ENCODE measurements at regions not wholly inside any gene's neighbourhood (a gene's known extent, or its start where the extent isn't known, plus 50 kb on each side); places are given as distances from the start of the nearest gene placed in this dataset.
"Not testable (repeated sequence)": the region's sequence is repeated elsewhere in the genome, so short reads cannot be mapped to it uniquely, and the experiment has no call there.

DNA sequence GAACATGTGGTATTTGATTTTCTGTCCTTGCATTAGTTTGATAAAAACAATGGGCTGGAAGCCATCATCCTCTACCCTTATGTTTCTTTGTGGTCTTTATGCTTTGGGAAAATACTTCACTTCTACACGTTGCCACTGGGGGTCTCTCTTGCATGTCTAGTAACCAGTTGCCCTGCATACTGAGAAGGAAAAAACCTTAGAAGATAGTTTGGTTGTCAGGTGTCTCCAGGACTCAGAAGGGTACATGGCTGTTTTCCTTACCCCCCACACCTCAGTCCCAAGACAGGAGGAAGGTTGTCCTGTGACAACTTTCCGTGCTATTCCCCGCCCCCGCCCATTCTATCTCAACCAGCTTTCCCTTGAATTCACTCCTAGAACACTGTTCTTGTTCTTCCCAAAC, 62.1 kb upstream of the LANCL3 start:
- TF ChIP-seq, protein P1, sequence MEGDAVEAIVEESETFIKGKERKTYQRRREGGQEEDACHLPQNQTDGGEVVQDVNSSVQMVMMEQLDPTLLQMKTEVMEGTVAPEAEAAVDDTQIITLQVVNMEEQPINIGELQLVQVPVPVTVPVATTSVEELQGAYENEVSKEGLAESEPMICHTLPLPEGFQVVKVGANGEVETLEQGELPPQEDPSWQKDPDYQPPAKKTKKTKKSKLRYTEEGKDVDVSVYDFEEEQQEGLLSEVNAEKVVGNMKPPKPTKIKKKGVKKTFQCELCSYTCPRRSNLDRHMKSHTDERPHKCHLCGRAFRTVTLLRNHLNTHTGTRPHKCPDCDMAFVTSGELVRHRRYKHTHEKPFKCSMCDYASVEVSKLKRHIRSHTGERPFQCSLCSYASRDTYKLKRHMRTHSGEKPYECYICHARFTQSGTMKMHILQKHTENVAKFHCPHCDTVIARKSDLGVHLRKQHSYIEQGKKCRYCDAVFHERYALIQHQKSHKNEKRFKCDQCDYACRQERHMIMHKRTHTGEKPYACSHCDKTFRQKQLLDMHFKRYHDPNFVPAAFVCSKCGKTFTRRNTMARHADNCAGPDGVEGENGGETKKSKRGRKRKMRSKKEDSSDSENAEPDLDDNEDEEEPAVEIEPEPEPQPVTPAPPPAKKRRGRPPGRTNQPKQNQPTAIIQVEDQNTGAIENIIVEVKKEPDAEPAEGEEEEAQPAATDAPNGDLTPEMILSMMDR (IDR thresholded peaks at IDR 0.05): peak in 1 of 2 donors; percentile 51
- H3K36me3 ChIP-seq: no peaks in the 10 kb centered on the region
- no peaks in the 10 kb centered on the region for H3K4me1 ChIP-seq
- H3K27ac ChIP-seq: no peak overlapping the region
- H3K4me3 ChIP-seq: no peak overlapping the region
- DNase-seq (ENCODE audit: low spot score): no peak
- H3K9me3 ChIP-seq: no peaks in the 10 kb centered on the region
- H3K27me3 ChIP-seq: no peaks in the 10 kb centered on the region

GRCh38 chrX:37516512-37516911, 54.9 kb upstream of the LANCL3 start:
- DNase-seq (ENCODE audit: low spot score): not testable (repeated sequence)

DNA sequence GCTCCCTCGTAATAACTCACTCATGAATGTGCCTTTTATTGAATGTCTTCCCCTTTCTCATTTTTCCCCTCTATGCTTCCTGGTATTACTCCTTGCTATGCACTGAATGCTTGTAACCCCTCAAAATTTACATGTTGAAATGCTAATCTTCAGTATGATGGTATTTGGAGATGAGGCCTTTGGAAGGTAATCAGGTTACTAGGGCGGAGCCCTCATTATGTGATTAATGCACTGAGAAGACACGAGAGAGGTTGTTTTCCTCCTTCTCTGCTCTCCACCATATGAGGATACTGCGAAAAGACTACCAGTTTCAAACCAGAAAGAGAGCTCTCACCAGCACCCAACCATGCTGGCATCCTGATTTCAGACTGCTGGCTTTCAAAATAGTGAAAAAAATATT, 52.2 kb upstream of the LANCL3 start:
- not testable (repeated sequence) for H3K27me3 ChIP-seq; H3K9me3 ChIP-seq; H3K4me1 ChIP-seq; H3K27ac ChIP-seq; H3K36me3 ChIP-seq; H3K4me3 ChIP-seq; DNase-seq (ENCODE audit: low spot score)

More at GRCh38 chrX:37516512-37516911, 54.9 kb upstream of the LANCL3 start:
- not testable (repeated sequence) for H3K36me3 ChIP-seq, H3K4me1 ChIP-seq, H3K27me3 ChIP-seq, H3K9me3 ChIP-seq, H3K4me3 ChIP-seq, H3K27ac ChIP-seq

DNA sequence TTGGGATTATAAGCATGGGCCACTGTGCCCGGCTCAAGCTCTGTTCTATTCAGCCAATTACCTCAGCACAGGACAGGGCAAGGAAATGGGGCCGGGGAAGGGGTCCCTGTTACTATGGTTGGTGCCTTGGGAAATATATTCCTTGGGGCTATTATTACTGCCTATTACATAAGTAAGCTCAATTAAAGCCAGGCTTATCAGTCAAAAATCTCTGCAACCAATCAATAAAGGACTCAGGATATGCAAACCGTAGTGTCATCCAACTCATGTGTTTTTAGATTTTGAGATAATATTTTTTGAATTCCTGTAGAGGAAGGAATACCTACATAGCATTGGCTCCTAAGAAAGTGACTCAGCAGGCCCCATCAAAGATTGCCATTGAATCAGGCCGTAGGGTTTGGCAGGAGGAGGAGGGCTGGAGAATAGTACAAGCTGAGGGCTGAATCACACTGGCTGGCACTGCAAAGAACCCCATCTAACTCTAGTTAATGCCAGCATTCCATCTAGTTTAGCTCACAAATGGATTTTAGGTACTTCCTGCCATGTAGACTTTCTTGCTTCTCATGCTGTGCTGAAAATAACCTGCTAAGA, 50.5 kb upstream of the LANCL3 start:
- not testable (repeated sequence) for H3K4me3 ChIP-seq; H3K27ac ChIP-seq; H3K36me3 ChIP-seq; DNase-seq (ENCODE audit: low spot score); H3K9me3 ChIP-seq; H3K27me3 ChIP-seq; H3K4me1 ChIP-seq

All from right atrium auricular region (tissue), 2 donors.